ENCODE measurements at regions not wholly inside any gene's neighbourhood (a gene's known extent, or its start where the extent isn't known, plus 50 kb on each side); places are given as distances from the start of the nearest gene placed in this dataset.
"Not testable (repeated sequence)": the region's sequence is repeated elsewhere in the genome, so short reads cannot be mapped to it uniquely, and the experiment has no call there.

GRCh38 chr5:123976379-123977033, 464.5 kb downstream of the CSNK1G3 start:
- Histone ChIP-seq H3K4me1 (ENCODE audit: insufficient read depth, low read length) (peaks cover 2% of the 10 kb centered on the region; the same call in 1 of the 2 replicates), H3K14ac (ENCODE audit: insufficient read depth, low read length) (no peak overlapping the region), H2AK5ac (ENCODE audit: insufficient read length, low read length) (no peak overlapping the region), H2BK120ac (ENCODE audit: low read depth, low read length, poor library complexity, severe bottlenecking) (no peak overlapping the region), H3K4me2 (ENCODE audit: insufficient read depth, insufficient read length, low read length) (no peak overlapping the region), H2BK15ac (ENCODE audit: low read depth, low read length) (no peak overlapping the region), H3T11ph (ENCODE audit: low read length) (no peak overlapping the region), H2AFZ (ENCODE audit: low read length) (no peak overlapping the region), H4K91ac (ENCODE audit: insufficient read length, low read depth, low read length) (no peak overlapping the region), H3K79me2 (ENCODE audit: insufficient read depth, low read length) (no peaks in the 10 kb centered on the region), H2BK20ac (ENCODE audit: low read depth, low read length, poor library complexity, severe bottlenecking) (no peak overlapping the region), H3K27me3 (ENCODE audit: insufficient read depth, low read length) (no peaks in the 10 kb centered on the region), H3K9ac (ENCODE audit: extremely low read depth, insufficient read length, low read length) (no peak overlapping the region), H2BK5ac (ENCODE audit: insufficient read length, low read length) (no peak overlapping the region), H3K9me3 (ENCODE audit: control insufficient read depth, low read depth, low read length) (no peaks in the 10 kb centered on the region), H2BK12ac (ENCODE audit: insufficient read length, low read depth, low read length) (no peak overlapping the region), H4K8ac (replicated peaks; ENCODE audit: insufficient read length, low read depth, low read length) (no peak overlapping the region), H3K27ac (ENCODE audit: insufficient read length, low read depth, low read length) (no peak overlapping the region), H3K23me2 (ENCODE audit: insufficient read length, low read depth, low read length, poor library complexity, severe bottlenecking) (no peaks in the 10 kb centered on the region), H3K79me1 (ENCODE audit: insufficient read depth, low read depth, low read length, poor library complexity, severe bottlenecking) (no peaks in the 10 kb centered on the region), H3K4ac (ENCODE audit: low read depth, low read length) (no peak overlapping the region), H4K5ac (ENCODE audit: insufficient read length, low read depth, low read length) (no peak overlapping the region), H3K56ac (ENCODE audit: insufficient read length, low read depth, low read length) (no peak overlapping the region), H3K18ac (ENCODE audit: insufficient read length, low read depth, low read length) (no peak overlapping the region), H4K20me1 (ENCODE audit: control insufficient read depth, insufficient read depth, insufficient read length) (no peaks in the 10 kb centered on the region), H3K23ac (ENCODE audit: insufficient read length, low read depth, low read length) (no peak overlapping the region)
- Mint-ChIP-seq H3K9me3 (peaks cover 11 to 17% of the 10 kb centered on the region in 2 experiments; a peak in 3 of 5 replicates), H3K27ac (no peak overlapping the region), H3K4me3 (no peak overlapping the region), H3K36me3 (ENCODE audit: insufficient read depth in 1 of 3, low read depth in 3 of 3) (peaks cover 9 to 26% (median 22%) of the 10 kb centered on the region in 3 experiments), H3K4me1 (peaks cover 9 to 15% of the 10 kb centered on the region in 2 experiments), H3K27me3 (ENCODE audit: low read depth) (no peaks in the 10 kb centered on the region)
- DNase-seq = no peak
- no peak for TF ChIP-seq CTCF (conservative IDR thresholded peaks at IDR 0.05)
- no CpG with 5 or more reads among the region's 4 CpGs for WGBS (ENCODE audit: extremely low coverage, insufficient read length, low lambda C conversion rate)

GRCh38 chr5:123975521-123975920, 463.5 kb downstream of the CSNK1G3 start:
- not testable (repeated sequence) for H3T11ph ChIP-seq (ENCODE audit: low read length); H3K27ac ChIP-seq (ENCODE audit: insufficient read length, low read depth, low read length); H3K4ac ChIP-seq (ENCODE audit: low read depth, low read length); H2AFZ ChIP-seq (ENCODE audit: low read length); H3K27me3 ChIP-seq (ENCODE audit: insufficient read depth, low read length); H4K5ac ChIP-seq (ENCODE audit: insufficient read length, low read depth, low read length); H2BK15ac ChIP-seq (ENCODE audit: low read depth, low read length); H2BK5ac ChIP-seq (ENCODE audit: insufficient read length, low read length); H3K23ac ChIP-seq (ENCODE audit: insufficient read length, low read depth, low read length); H3K27ac Mint-ChIP-seq; H4K8ac ChIP-seq (replicated peaks; ENCODE audit: insufficient read length, low read depth, low read length); H3K56ac ChIP-seq (ENCODE audit: insufficient read length, low read depth, low read length); H3K79me2 ChIP-seq (ENCODE audit: insufficient read depth, low read length); H2BK12ac ChIP-seq (ENCODE audit: insufficient read length, low read depth, low read length); H3K9ac ChIP-seq (ENCODE audit: extremely low read depth, insufficient read length, low read length); H3K23me2 ChIP-seq (ENCODE audit: insufficient read length, low read depth, low read length, poor library complexity, severe bottlenecking); DNase-seq; H3K4me1 ChIP-seq (ENCODE audit: insufficient read depth, low read length); H2AK5ac ChIP-seq (ENCODE audit: insufficient read length, low read length); H4K91ac ChIP-seq (ENCODE audit: insufficient read length, low read depth, low read length); H4K20me1 ChIP-seq (ENCODE audit: control insufficient read depth, insufficient read depth, insufficient read length); H2BK120ac ChIP-seq (ENCODE audit: low read depth, low read length, poor library complexity, severe bottlenecking); H3K4me2 ChIP-seq (ENCODE audit: insufficient read depth, insufficient read length, low read length); H3K14ac ChIP-seq (ENCODE audit: insufficient read depth, low read length); H2BK20ac ChIP-seq (ENCODE audit: low read depth, low read length, poor library complexity, severe bottlenecking); H3K79me1 ChIP-seq (ENCODE audit: insufficient read depth, low read depth, low read length, poor library complexity, severe bottlenecking); H3K9me3 ChIP-seq (ENCODE audit: control insufficient read depth, low read depth, low read length); H3K4me3 Mint-ChIP-seq; H3K18ac ChIP-seq (ENCODE audit: insufficient read length, low read depth, low read length); H3K27me3 Mint-ChIP-seq (ENCODE audit: low read depth)
- Mint-ChIP-seq H3K4me1 (peaks cover 9 to 15% of the 10 kb centered on the region in 2 experiments), H3K36me3 (ENCODE audit: insufficient read depth in 1 of 3, low read depth in 3 of 3) (peaks cover 9 to 26% (median 24%) of the 10 kb centered on the region in 3 experiments), H3K9me3 (peaks cover 11 to 22% of the 10 kb centered on the region in 2 experiments; a peak in 3 of 5 replicates)
